HCT116 (cell line): ENCODE measurements at regions not wholly inside any gene's neighbourhood (a gene's known extent, or its start where the extent isn't known, plus 50 kb on each side); places are given as distances from the start of the nearest gene placed in this dataset.
"Not testable (repeated sequence)": the region's sequence is repeated elsewhere in the genome, so short reads cannot be mapped to it uniquely, and the experiment has no call there.

Experiments used
- CEBPB ChIP-seq: IDR thresholded peaks from 2 replicates; pipeline ENCODE4 v1.6.1; 2012; ENCODE audit warnings: low read depth
- EZH2phosphoT487 ChIP-seq: fragments of 200-600 bp; IDR thresholded peaks from 2 replicates; pipeline ENCODE4 v1.6.1; 2018; ENCODE audit warnings: antibody characterized with exemption, borderline replicate concordance
- FOSL1 ChIP-seq: IDR thresholded peaks from 2 replicates; pipeline ENCODE4 v1.6.1; 2012; ENCODE audit warnings: low read depth
- POLR2A ChIP-seq: IDR thresholded peaks from 2 replicates; pipeline ENCODE4 v1.7.0; 2011; ENCODE audit warnings: borderline replicate concordance; ENCODE audit not compliant: insufficient read depth, insufficient read length; ENCODE audit errors: extremely low read depth
- POLR2AphosphoS5 ChIP-seq: IDR thresholded peaks from 2 replicates; pipeline ENCODE4 v1.6.1; 2011; ENCODE audit warnings: mild to moderate bottlenecking, low read depth, low read length, moderate library complexity
- RAD21 ChIP-seq: IDR thresholded peaks from 2 replicates; pipeline ENCODE4 v1.6.1; 2012; ENCODE audit warnings: low read depth, mild to moderate bottlenecking
- TF ChIP-seq, protein P1 (sequence below), 3 experiments: fragments of 200-600 bp in 1 of 3; sonication (generic) in 1 of 3; IDR thresholded peaks in 2 of 3; conservative IDR thresholded peaks in 1 of 3; 2 replicates each; pipeline ENCODE4 v1.5.1; 2012 to 2017; ENCODE audit warnings: low read depth in 2 of 3, low read length in 2 of 3, antibody characterized with exemption in 1 of 3, borderline replicate concordance in 1 of 3, control low read depth in 1 of 3, mild to moderate bottlenecking in 1 of 3, mixed read lengths in 1 of 3, mixed run types in 1 of 3, moderate library complexity in 1 of 3; ENCODE audit not compliant: insufficient read depth in 1 of 3
- TF ChIP-seq, protein P2 (sequence below): IDR thresholded peaks from 2 replicates; pipeline ENCODE4 v1.6.1; 2012; ENCODE audit warnings: low read depth

- TF ChIP-seq, protein P1, sequence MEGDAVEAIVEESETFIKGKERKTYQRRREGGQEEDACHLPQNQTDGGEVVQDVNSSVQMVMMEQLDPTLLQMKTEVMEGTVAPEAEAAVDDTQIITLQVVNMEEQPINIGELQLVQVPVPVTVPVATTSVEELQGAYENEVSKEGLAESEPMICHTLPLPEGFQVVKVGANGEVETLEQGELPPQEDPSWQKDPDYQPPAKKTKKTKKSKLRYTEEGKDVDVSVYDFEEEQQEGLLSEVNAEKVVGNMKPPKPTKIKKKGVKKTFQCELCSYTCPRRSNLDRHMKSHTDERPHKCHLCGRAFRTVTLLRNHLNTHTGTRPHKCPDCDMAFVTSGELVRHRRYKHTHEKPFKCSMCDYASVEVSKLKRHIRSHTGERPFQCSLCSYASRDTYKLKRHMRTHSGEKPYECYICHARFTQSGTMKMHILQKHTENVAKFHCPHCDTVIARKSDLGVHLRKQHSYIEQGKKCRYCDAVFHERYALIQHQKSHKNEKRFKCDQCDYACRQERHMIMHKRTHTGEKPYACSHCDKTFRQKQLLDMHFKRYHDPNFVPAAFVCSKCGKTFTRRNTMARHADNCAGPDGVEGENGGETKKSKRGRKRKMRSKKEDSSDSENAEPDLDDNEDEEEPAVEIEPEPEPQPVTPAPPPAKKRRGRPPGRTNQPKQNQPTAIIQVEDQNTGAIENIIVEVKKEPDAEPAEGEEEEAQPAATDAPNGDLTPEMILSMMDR (IDR thresholded peaks at IDR 0.05 in 2 of 3, conservative IDR thresholded peaks at IDR 0.05 in 1 of 3; ENCODE audit: borderline replicate concordance in 1 of 3, insufficient read depth in 1 of 3, low read depth in 2 of 3, low read length in 2 of 3): not testable (repeated sequence)
- TF ChIP-seq POLR2AphosphoS5, CEBPB, FOSL1, EZH2phosphoT487, POLR2A, RAD21: not testable (repeated sequence)
- TF ChIP-seq, protein P2, sequence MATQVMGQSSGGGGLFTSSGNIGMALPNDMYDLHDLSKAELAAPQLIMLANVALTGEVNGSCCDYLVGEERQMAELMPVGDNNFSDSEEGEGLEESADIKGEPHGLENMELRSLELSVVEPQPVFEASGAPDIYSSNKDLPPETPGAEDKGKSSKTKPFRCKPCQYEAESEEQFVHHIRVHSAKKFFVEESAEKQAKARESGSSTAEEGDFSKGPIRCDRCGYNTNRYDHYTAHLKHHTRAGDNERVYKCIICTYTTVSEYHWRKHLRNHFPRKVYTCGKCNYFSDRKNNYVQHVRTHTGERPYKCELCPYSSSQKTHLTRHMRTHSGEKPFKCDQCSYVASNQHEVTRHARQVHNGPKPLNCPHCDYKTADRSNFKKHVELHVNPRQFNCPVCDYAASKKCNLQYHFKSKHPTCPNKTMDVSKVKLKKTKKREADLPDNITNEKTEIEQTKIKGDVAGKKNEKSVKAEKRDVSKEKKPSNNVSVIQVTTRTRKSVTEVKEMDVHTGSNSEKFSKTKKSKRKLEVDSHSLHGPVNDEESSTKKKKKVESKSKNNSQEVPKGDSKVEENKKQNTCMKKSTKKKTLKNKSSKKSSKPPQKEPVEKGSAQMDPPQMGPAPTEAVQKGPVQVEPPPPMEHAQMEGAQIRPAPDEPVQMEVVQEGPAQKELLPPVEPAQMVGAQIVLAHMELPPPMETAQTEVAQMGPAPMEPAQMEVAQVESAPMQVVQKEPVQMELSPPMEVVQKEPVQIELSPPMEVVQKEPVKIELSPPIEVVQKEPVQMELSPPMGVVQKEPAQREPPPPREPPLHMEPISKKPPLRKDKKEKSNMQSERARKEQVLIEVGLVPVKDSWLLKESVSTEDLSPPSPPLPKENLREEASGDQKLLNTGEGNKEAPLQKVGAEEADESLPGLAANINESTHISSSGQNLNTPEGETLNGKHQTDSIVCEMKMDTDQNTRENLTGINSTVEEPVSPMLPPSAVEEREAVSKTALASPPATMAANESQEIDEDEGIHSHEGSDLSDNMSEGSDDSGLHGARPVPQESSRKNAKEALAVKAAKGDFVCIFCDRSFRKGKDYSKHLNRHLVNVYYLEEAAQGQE: not testable (repeated sequence)
Measured at GRCh38 chr4:4019071-4019470, 207.7 kb downstream of the OTOP1 start.
